GM13976 (cell line): ENCODE measurements at regions not wholly inside any gene's neighbourhood (a gene's known extent, or its start where the extent isn't known, plus 50 kb on each side); places are given as distances from the start of the nearest gene placed in this dataset.

Experiments used
- DNase-seq: peaks from one replicate; pipeline ENCODE4 v3.0.0; 2012; ENCODE audit warnings: low spot score
- in situ Hi-C: fragments of 300-500 bp; cut with MboI; formaldehyde crosslinking; loops from one replicate; pipeline ENCODE4 v1.12.0; 2022; ENCODE audit warnings: low sequenced_read_pairs, mixed read lengths, inconsistent platforms; ENCODE audit not compliant: unreplicated experiment
- TF ChIP-seq, protein P1 (sequence below): IDR thresholded peaks from 2 replicates; pipeline ENCODE4 v1.5.1; 2012; ENCODE audit warnings: borderline replicate concordance, mild to moderate bottlenecking; ENCODE audit not compliant: insufficient read depth; ENCODE audit errors: extremely low read depth, missing control alignments, control extremely low read depth

DNA sequence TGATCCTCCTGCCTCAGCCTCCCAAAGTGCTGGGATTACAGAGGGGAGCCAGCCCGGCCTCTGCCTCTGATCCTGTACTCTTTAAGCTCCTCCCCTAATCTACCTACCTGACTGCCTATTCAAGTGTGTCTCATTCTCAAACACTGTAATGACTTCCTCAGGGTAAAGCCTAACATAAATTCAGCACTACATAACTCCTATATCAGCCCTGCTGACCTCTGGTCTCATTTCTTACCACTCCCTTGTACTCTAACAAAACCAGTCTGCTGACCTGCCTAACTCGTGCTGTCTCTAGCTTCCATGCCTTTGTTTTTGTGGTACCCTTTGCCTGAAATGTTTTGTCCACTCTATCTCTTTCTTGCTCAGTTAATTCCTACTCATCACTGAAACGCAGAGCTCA lies 172.1 kb upstream of the IL12A start:
- TF ChIP-seq, protein P1, sequence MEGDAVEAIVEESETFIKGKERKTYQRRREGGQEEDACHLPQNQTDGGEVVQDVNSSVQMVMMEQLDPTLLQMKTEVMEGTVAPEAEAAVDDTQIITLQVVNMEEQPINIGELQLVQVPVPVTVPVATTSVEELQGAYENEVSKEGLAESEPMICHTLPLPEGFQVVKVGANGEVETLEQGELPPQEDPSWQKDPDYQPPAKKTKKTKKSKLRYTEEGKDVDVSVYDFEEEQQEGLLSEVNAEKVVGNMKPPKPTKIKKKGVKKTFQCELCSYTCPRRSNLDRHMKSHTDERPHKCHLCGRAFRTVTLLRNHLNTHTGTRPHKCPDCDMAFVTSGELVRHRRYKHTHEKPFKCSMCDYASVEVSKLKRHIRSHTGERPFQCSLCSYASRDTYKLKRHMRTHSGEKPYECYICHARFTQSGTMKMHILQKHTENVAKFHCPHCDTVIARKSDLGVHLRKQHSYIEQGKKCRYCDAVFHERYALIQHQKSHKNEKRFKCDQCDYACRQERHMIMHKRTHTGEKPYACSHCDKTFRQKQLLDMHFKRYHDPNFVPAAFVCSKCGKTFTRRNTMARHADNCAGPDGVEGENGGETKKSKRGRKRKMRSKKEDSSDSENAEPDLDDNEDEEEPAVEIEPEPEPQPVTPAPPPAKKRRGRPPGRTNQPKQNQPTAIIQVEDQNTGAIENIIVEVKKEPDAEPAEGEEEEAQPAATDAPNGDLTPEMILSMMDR, result no peak
- in situ Hi-C loops, result no loop called here
- no peak for DNase-seq

DNA sequence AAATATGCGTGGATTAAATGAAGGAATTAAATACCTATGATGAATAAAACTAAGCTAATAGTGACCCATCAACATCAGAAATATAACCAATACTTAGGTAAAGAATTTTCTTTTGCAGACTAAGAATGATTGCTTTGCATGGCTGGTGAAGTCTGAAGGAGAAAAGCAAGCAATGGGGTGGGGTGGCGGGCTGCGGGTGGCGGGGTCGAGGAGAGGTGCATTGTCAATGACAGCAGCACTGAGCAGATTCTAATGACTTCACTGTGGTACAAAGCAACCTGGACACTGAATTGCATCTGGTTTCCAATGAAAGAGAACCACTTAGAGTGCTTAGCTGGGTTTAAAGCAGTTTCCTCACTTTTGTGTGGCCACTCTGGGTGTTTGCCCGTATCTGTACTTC lies 171.5 kb upstream of the IL12A start:
- in situ Hi-C loops, result no loop called here

DNA sequence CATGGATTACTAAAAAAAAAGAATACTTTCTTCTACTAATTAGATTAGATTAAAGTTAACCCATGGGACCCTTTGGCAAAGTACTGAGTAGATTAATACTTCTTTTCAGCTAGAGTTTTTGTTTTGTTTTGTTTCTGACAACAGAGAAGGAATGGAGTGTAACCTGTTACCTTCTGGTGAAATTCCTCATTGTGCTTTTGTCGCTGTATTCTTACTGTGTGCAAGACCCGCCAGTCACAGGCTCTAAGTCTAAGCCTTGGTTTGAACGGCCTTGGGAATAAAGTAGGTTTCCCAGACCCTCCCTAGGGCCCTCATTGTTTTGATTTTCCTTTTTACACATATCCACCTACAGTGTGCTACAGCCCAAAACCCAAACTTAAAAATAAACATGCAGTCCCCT lies 171.1 kb upstream of the IL12A start:
- TF ChIP-seq, protein P1, result no peak
- no peak for DNase-seq
- in situ Hi-C loops, result no loop called here

More for the DNA sequence above, 171.5 kb upstream of the IL12A start:
- TF ChIP-seq, protein P1, result no peak
- DNase-seq, result no peak

DNA sequence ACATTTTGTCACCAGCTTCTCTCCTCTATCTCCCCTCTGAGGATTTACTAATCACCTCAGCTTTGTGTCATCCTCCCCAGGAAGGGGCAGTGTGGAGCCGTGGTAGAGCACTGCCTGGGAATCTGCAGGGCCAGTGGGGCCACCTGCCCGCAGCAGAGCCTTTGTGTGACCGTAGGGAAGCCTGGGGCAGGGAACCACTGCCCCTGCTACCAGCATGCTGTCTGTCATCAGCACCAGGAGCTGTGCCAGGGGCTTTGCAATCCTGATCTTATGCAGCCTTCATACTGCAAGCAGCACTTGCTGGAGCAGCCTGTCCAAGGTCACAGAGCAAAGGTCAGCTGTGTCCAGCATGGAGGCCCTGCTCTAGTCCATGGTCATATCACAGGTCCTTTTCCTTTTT lies 170.2 kb upstream of the IL12A start:
- in situ Hi-C loops, result no loop called here
- no peak for DNase-seq

DNA sequence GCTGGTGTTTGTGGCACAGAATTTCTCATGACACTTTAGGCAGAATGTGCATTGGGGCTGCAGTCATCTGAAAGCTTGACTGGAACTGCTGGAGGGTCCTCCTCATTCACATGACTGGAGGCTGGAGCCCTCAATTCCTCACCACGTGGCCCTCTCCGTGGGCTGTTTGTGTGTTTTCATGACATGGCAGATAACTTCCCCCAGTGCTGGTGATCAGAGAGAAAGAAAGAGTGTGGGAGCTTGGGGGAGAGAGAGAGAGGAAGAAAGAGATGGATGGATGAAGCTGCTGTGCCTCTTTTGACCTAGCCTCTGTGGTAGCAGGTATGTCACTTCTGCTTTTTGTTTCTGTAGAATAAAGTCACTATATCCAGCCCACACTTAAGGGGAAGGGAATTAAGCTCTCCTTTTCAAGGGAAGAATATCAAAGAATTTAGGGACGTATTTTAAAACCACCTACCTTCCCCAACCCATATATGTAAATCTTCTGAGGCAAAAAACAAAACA lies 169.6 kb upstream of the IL12A start:
- TF ChIP-seq, protein P1, result no peak
- no peak for DNase-seq
- in situ Hi-C loops, result no loop called here

More for the DNA sequence above, 170.2 kb upstream of the IL12A start:
- TF ChIP-seq, protein P1, result peak; percentile 9

DNA sequence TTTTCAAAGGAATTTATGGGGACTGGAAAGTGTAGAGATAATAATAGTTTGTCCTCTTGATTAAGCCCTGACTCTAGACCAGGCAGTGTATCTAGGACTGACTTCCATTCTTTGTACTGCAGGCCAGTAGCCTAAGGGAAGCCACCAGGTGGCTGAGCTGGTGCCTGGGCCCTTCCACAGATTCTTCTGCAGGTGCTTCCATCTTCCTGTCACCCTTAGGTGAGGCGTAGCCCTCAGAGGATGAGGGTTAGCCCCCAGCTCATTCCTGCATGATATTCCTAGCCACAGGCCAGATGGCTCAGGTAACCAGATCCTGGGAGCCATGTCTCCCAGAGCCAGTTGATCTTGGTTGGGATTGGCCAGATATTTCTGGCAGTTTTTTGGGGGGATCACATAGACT lies 169.0 kb upstream of the IL12A start:
- no peak for DNase-seq
- TF ChIP-seq, protein P1, result no peak
- in situ Hi-C loops, result no loop called here

DNA sequence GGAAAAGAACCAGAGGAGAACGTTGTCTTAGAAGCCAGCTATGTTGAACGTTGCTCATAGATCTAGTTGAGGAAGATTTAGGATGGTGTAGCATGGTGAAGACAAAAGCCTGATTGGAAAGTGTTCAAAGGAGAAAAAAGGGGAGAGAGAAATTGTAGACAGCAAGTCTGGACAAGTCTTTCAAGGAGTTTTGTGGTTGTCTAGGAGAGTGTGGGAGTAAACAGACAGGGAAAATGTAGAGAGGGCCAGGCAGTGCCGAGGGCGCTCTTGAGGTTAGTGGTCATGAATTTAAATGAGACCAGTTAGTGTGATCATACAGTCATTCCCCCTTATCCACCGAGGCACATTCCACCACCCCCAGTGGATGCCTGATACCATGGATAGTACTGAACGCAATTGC lies 167.5 kb upstream of the IL12A start:
- in situ Hi-C loops, result no loop called here
- TF ChIP-seq, protein P1, result no peak
- DNase-seq, result no peak
